ENCODE measurements at regions not wholly inside any gene's neighbourhood (a gene's known extent, or its start where the extent isn't known, plus 50 kb on each side); places are given as distances from the start of the nearest gene placed in this dataset.

GRCh38 chr5:99587983-99588382 is 659.2 kb upstream of the CHD1 start:
- TF ChIP-seq POLR2A (IDR thresholded peaks at IDR 0.05), result no peak
- TF ChIP-seq CTCF (IDR thresholded peaks at IDR 0.05), result no peak
- no peak for TF ChIP-seq POLR2AphosphoS5 (IDR thresholded peaks at IDR 0.05)
